ENCODE measurements at regions not wholly inside any gene's neighbourhood (a gene's known extent, or its start where the extent isn't known, plus 50 kb on each side); places are given as distances from the start of the nearest gene placed in this dataset.

DNA sequence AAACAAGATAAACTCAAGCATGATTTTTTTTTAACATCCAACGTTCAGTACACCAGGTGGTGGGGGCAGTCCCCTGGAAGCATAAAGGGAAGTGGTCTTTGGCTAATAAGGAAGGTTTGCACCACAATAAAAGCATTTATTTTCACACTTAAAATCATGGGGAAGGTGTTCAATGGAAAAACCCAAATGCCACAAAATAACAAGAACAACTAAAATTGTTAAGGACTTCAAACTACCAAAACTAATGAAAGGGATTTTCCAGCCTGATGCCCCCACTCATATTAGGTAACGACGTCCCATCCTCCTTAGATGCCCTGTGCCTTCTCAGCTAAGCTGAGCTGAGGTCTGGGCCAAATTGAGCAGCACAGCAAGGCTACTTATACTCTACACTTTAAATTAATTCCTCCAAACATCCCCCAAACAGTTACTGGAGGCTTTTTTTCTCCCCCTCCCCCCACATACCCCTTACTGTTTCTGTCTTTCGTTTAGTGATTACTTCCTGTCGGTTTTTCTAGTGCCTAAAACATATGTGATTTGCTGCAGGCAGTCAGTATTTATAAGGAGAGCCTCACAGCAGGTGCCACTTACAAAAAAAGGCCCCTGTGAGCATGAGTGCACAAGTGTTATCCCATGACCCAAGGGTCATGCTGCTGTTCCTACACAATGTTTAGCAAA lies 259.7 kb upstream of the ZNF608 start:
- no peaks in the 10 kb centered on the region for H3K36me3 ChIP-seq (ENCODE audit: insufficient read depth, insufficient read length, low read length)
- peaks cover 4% of the 10 kb centered on the region for H3K9me3 ChIP-seq (ENCODE audit: insufficient read depth, low read length)
- no peaks in the 10 kb centered on the region for H3K27me3 ChIP-seq (ENCODE audit: insufficient read depth, insufficient read length)
- peaks cover 3% of the 10 kb centered on the region for H3K4me1 ChIP-seq (ENCODE audit: insufficient read depth, insufficient read length)
- no peak for DNase-seq (ENCODE audit: low read depth, low spot score)
- no peak overlapping the region for H3K4me3 ChIP-seq (ENCODE audit: insufficient read length, low read depth)
- TF ChIP-seq SUZ12 (IDR thresholded peaks at IDR 0.05; ENCODE audit: extremely low read depth, insufficient read depth, insufficient read length) (no peak), YY1 (IDR thresholded peaks at IDR 0.05; ENCODE audit: insufficient read depth, insufficient read length) (no peak), ZNF274 (IDR thresholded peaks at IDR 0.05; ENCODE audit: low read depth, low read length) (no peak)
- H3K9ac ChIP-seq (ENCODE audit: insufficient read length, low read depth), result no peak overlapping the region

- peaks cover 3% of the 10 kb centered on the region for H3K4me1 ChIP-seq (ENCODE audit: insufficient read depth, insufficient read length)
- TF ChIP-seq SUZ12 (IDR thresholded peaks at IDR 0.05; ENCODE audit: extremely low read depth, insufficient read depth, insufficient read length), result no peak
- TF ChIP-seq ZNF274 (IDR thresholded peaks at IDR 0.05; ENCODE audit: low read depth, low read length), result no peak
- H3K9ac ChIP-seq (ENCODE audit: insufficient read length, low read depth), result no peak overlapping the region
- no peak overlapping the region for H3K4me3 ChIP-seq (ENCODE audit: insufficient read length, low read depth)
- DNase-seq (ENCODE audit: low read depth, low spot score), result no peak
- no peaks in the 10 kb centered on the region for H3K36me3 ChIP-seq (ENCODE audit: insufficient read depth, insufficient read length, low read length)
- peaks cover 4% of the 10 kb centered on the region for H3K9me3 ChIP-seq (ENCODE audit: insufficient read depth, low read length)
- H3K27me3 ChIP-seq (ENCODE audit: insufficient read depth, insufficient read length), result no peaks in the 10 kb centered on the region
Observed at GRCh38 chr5:125010356-125010755, 263.9 kb upstream of the ZNF608 start.

- no peak for DNase-seq (ENCODE audit: low read depth, low spot score)
- TF ChIP-seq YY1 (IDR thresholded peaks at IDR 0.05; ENCODE audit: insufficient read depth, insufficient read length), result no peak
- TF ChIP-seq SUZ12 (IDR thresholded peaks at IDR 0.05; ENCODE audit: extremely low read depth, insufficient read depth, insufficient read length), result no peak
- no peak for TF ChIP-seq ZNF274 (IDR thresholded peaks at IDR 0.05; ENCODE audit: low read depth, low read length)
- Histone ChIP-seq H3K4me1 (ENCODE audit: insufficient read depth, insufficient read length) (peaks cover 3% of the 10 kb centered on the region), H3K4me3 (ENCODE audit: insufficient read length, low read depth) (no peak overlapping the region), H3K27me3 (ENCODE audit: insufficient read depth, insufficient read length) (no peaks in the 10 kb centered on the region), H3K9me3 (ENCODE audit: insufficient read depth, low read length) (peaks cover 4% of the 10 kb centered on the region), H3K36me3 (ENCODE audit: insufficient read depth, insufficient read length, low read length) (no peaks in the 10 kb centered on the region), H3K9ac (ENCODE audit: insufficient read length, low read depth) (no peak overlapping the region)
Observed at GRCh38 chr5:125011014-125011413, 264.6 kb upstream of the ZNF608 start.

DNA sequence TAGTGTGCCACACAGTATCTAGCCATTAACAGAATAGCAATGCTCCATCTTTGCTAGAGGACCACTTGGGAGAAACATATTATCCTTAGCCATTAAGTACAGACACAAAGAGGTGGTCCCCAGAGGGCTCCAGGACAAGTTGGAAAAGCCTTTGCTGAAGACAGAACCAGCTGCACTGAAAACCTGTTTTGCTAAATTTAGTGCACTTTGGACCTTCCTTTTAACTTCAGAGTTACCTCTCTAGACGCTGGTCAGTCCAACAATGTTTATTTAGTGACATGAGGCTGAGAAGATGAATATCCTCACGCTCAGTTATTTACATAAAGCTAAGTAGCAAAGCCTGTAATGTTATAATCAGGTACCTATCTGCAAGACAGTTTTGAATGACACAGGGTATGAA lies 265.0 kb upstream of the ZNF608 start:
- DNase-seq (ENCODE audit: low read depth, low spot score), result no peak
- H3K4me1 ChIP-seq (ENCODE audit: insufficient read depth, insufficient read length), result no peaks in the 10 kb centered on the region
- H3K9me3 ChIP-seq (ENCODE audit: insufficient read depth, low read length), result peaks cover 4% of the 10 kb centered on the region
- H3K27me3 ChIP-seq (ENCODE audit: insufficient read depth, insufficient read length), result no peaks in the 10 kb centered on the region
- H3K36me3 ChIP-seq (ENCODE audit: insufficient read depth, insufficient read length, low read length), result no peaks in the 10 kb centered on the region
- no peak for TF ChIP-seq ZNF274 (IDR thresholded peaks at IDR 0.05; ENCODE audit: low read depth, low read length)
- TF ChIP-seq SUZ12 (IDR thresholded peaks at IDR 0.05; ENCODE audit: extremely low read depth, insufficient read depth, insufficient read length), result no peak
- no peak for TF ChIP-seq YY1 (IDR thresholded peaks at IDR 0.05; ENCODE audit: insufficient read depth, insufficient read length)
- H3K9ac ChIP-seq (ENCODE audit: insufficient read length, low read depth), result no peak overlapping the region
- H3K4me3 ChIP-seq (ENCODE audit: insufficient read length, low read depth), result no peak overlapping the region

GRCh38 chr5:125011947-125012346 lies 265.5 kb upstream of the ZNF608 start:
- Histone ChIP-seq H3K4me3 (ENCODE audit: insufficient read length, low read depth) (no peak overlapping the region), H3K9me3 (ENCODE audit: insufficient read depth, low read length) (peaks cover 4% of the 10 kb centered on the region), H3K27me3 (ENCODE audit: insufficient read depth, insufficient read length) (no peaks in the 10 kb centered on the region), H3K4me1 (ENCODE audit: insufficient read depth, insufficient read length) (no peaks in the 10 kb centered on the region), H3K9ac (ENCODE audit: insufficient read length, low read depth) (no peak overlapping the region), H3K36me3 (ENCODE audit: insufficient read depth, insufficient read length, low read length) (no peaks in the 10 kb centered on the region)
- TF ChIP-seq SUZ12 (IDR thresholded peaks at IDR 0.05; ENCODE audit: extremely low read depth, insufficient read depth, insufficient read length) (no peak), YY1 (IDR thresholded peaks at IDR 0.05; ENCODE audit: insufficient read depth, insufficient read length) (no peak), ZNF274 (IDR thresholded peaks at IDR 0.05; ENCODE audit: low read depth, low read length) (no peak)
- no peak for DNase-seq (ENCODE audit: low read depth, low spot score)

GRCh38 chr5:125012727-125013451 lies 266.4 kb upstream of the ZNF608 start:
- H3K9ac ChIP-seq (ENCODE audit: insufficient read length, low read depth), result no peak overlapping the region
- H3K4me3 ChIP-seq (ENCODE audit: insufficient read length, low read depth), result no peak overlapping the region
- no peak for TF ChIP-seq ZNF274 (IDR thresholded peaks at IDR 0.05; ENCODE audit: low read depth, low read length)
- no peak for TF ChIP-seq SUZ12 (IDR thresholded peaks at IDR 0.05; ENCODE audit: extremely low read depth, insufficient read depth, insufficient read length)
- no peak for TF ChIP-seq YY1 (IDR thresholded peaks at IDR 0.05; ENCODE audit: insufficient read depth, insufficient read length)
- DNase-seq (ENCODE audit: low read depth, low spot score), result no peak
- no peaks in the 10 kb centered on the region for H3K36me3 ChIP-seq (ENCODE audit: insufficient read depth, insufficient read length, low read length)
- no peaks in the 10 kb centered on the region for H3K27me3 ChIP-seq (ENCODE audit: insufficient read depth, insufficient read length)
- H3K4me1 ChIP-seq (ENCODE audit: insufficient read depth, insufficient read length), result no peaks in the 10 kb centered on the region
- peaks cover 2% of the 10 kb centered on the region for H3K9me3 ChIP-seq (ENCODE audit: insufficient read depth, low read length)

GRCh38 chr5:125014202-125014601 lies 267.8 kb upstream of the ZNF608 start:
- Histone ChIP-seq H3K36me3 (ENCODE audit: insufficient read depth, insufficient read length, low read length) (no peaks in the 10 kb centered on the region), H3K9me3 (ENCODE audit: insufficient read depth, low read length) (no peaks in the 10 kb centered on the region; the same call in 1 of the 2 replicates), H3K4me3 (ENCODE audit: insufficient read length, low read depth) (no peak overlapping the region), H3K4me1 (ENCODE audit: insufficient read depth, insufficient read length) (no peaks in the 10 kb centered on the region), H3K9ac (ENCODE audit: insufficient read length, low read depth) (no peak overlapping the region), H3K27me3 (ENCODE audit: insufficient read depth, insufficient read length) (no peaks in the 10 kb centered on the region)
- TF ChIP-seq YY1 (IDR thresholded peaks at IDR 0.05; ENCODE audit: insufficient read depth, insufficient read length) (no peak), ZNF274 (IDR thresholded peaks at IDR 0.05; ENCODE audit: low read depth, low read length) (no peak), SUZ12 (IDR thresholded peaks at IDR 0.05; ENCODE audit: extremely low read depth, insufficient read depth, insufficient read length) (no peak)
- DNase-seq (ENCODE audit: low read depth, low spot score), result no peak
